GM21737 (cell line): ENCODE measurements at regions not wholly inside any gene's neighbourhood (a gene's known extent, or its start where the extent isn't known, plus 50 kb on each side); places are given as distances from the start of the nearest gene placed in this dataset.

Experiments used
- ATAC-seq: cut with Tn5 transposase; IDR thresholded peaks from one replicate; pipeline ENCODE4 v1.9.1; 2021; ENCODE audit warnings: mild to moderate bottlenecking, moderate library complexity; ENCODE audit not compliant: unreplicated experiment

- ATAC-seq: no peak
Observed at GRCh38 chr21:27225940-27226339, 259.1 kb upstream of the ADAMTS5 start.

DNA sequence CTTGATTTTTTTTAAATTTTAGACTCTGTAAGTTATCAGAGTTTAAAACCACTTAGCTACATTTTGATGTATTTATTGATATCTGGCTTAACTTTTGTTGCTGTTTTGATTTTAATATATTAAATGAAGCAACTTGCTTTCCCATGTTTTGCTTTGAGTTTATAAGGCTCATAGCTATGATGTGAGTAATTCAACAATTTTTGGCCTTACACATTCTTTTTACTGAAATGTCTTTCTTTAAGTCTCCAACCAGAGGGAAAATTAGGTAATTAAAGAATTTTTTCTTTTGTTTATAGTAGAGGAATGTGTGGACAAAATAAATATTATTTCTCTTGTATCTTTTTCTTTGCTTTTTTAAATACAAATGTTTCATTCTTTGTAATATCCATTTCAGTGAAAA is 258.3 kb upstream of the ADAMTS5 start:
- no peak for ATAC-seq

GRCh38 chr21:27224169-27224568 is 257.3 kb upstream of the ADAMTS5 start:
- no peak for ATAC-seq

GRCh38 chr21:27221077-27221476 is 254.2 kb upstream of the ADAMTS5 start:
- ATAC-seq: no peak

- ATAC-seq: no peak
Observed at GRCh38 chr21:27220416-27220815, 253.5 kb upstream of the ADAMTS5 start.

DNA sequence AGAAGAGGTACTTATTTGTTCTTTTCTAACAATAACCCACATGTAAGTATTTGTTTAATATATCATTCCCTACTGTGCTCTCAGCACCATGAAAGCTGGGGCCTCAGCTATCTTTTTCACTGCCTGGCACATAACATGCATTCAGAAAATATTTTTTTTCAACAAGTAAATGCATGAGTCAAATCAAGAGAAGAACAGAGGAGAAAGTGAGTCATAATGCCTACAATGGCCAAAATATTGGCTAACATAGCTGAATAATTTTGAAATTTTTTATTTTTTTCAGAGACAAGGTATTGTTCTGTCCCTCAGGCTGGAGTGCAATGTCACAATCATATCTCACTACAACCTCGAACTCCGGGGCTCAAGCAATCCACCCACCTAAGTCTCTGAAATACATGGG is 252.2 kb upstream of the ADAMTS5 start:
- no peak for ATAC-seq

GRCh38 chr21:27213303-27213702 is 246.4 kb upstream of the ADAMTS5 start:
- no peak for ATAC-seq

- ATAC-seq: no peak
Observed at GRCh38 chr21:27212441-27212840, 245.6 kb upstream of the ADAMTS5 start.

- no peak for ATAC-seq
Observed at GRCh38 chr21:27209546-27209945, 242.7 kb upstream of the ADAMTS5 start.

DNA sequence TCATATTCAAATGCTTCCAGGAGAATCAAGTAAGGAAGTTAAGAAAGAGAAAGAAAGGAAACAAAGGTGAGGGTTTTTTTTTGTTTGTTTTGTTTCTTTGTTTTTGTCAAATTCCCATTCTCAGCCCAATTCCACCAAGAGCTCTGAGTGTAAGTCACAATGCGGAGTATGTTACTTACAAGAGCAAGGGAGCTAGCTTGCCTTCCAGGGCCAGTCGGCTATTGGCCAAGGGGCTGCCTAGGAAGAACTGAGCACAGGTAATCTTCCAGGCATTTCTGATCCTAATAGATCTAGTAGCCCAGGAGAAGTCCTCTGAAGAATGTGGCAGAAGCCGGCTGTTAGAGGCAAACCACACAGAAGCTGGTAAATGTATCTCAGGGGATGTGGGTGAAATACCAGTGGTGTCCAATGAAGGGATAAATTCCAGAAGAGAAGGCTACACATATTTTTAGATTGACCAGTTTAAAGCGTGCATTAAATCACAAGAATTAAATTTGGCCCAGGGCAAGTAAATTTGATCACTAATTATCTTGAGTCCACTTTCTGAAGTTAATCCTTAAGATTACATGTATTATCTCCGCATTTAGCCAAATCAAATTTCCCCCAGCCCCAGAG is 239.6 kb upstream of the ADAMTS5 start:
- no peak for ATAC-seq

GRCh38 chr21:27202301-27202700 is 235.4 kb upstream of the ADAMTS5 start:
- ATAC-seq: no peak

DNA sequence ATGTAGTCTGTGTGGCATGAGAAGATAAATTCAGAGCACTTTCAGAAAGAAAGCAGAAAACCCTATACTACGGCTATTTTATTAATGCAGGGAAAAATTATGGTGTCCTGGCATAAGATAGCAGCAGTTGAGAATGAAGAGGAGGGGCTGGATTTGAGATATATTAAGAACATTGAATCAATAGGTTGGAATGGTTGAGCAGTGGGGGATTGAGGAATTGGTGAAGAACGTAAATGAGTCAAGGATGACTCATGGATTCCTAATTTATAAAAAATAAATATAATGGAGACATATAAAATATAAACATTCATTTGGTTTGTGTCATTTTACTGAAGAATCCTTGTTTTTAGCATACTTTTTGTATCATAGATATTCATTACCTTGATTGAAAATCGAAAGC is 234.3 kb upstream of the ADAMTS5 start:
- no peak for ATAC-seq

DNA sequence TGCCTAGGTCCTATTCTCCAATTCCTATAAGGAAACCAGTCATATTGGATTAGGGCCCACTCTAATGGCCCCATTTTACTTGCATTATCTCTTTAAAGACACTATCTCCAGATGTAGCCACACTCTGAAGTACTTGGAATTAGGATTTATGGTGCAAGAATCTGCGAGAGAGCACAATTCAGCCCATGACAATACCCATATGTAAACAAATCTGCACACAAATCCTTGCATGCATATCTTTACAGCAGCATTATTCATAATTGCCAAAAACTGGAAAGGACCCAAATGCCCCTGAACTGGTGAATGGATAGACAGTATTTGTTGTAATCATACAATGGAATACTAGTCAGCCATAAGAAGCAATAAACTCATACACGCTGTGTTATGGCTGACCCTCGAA is 229.8 kb upstream of the ADAMTS5 start:
- ATAC-seq: no peak

GRCh38 chr21:27192281-27192949 is 225.5 kb upstream of the ADAMTS5 start:
- ATAC-seq: no peak

GRCh38 chr21:27190601-27191000 is 223.7 kb upstream of the ADAMTS5 start:
- no peak for ATAC-seq

DNA sequence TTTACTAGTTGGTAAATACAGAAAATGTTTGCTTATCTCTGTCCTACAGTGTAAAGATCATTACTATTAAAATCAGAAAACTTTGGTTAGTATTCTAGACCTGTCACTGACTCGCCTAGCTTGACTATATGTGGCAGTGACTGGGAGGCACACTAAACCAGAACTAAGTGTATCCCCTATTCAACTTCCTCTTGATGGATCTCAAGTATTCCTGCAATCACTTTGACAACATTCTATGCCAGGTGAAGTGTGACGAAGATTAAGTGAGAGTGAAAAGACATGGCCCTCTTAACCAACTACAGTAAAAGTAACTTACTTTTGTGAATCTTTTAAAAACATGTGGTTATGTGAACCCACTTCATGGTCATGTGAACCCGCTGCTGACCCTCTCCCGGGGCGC is 223.0 kb upstream of the ADAMTS5 start:
- ATAC-seq: no peak

DNA sequence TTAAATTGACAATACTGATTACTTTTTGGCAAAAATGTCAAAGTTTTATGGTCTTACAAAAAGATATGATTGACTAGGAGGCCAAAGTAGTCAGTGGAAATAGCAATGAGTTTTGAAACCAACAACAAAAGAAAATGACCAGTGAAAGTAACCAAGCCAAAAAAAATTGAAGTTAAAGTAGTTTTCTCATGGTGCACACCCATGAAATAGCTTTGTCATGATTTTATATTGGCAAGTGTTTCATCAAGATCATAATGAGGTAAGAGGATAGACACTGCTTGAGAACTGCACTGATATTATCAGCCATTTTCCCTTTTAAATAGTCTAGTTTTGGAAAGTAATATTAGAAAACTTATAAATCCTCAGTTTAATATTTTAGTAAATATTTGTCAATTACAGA is 206.2 kb upstream of the ADAMTS5 start:
- ATAC-seq: no peak

- no peak for ATAC-seq
Observed at GRCh38 chr21:27171707-27172106, 204.8 kb upstream of the ADAMTS5 start.

GRCh38 chr21:27168084-27168483 is 201.2 kb upstream of the ADAMTS5 start:
- no peak for ATAC-seq

- ATAC-seq: no peak
Observed at GRCh38 chr21:27164208-27165177, 197.6 kb upstream of the ADAMTS5 start.

- ATAC-seq: no peak
Observed at GRCh38 chr21:27158967-27159366, 192.1 kb upstream of the ADAMTS5 start.

DNA sequence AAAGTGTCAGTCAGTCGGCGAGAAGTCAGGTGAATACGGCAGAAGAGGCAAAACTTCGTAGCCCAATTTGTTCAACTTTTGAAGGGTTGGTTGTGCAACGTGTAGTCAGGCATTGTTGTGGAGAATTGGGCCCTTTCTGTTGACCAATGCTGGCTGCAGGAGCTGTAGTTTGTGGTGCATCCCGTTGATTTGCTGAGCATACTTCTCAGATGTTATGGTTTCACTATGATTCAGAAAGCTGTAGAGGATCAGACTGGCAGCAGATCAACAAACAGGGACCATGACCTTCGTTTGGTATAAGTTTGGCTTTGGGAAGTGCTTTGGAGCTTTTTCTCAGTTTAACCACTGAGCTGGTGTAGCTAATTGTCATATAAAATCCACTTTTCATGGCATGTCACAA is 190.2 kb upstream of the ADAMTS5 start:
- no peak for ATAC-seq
